ENCODE measurements at regions not wholly inside any gene's neighbourhood (a gene's known extent, or its start where the extent isn't known, plus 50 kb on each side); places are given as distances from the start of the nearest gene placed in this dataset.
"Not testable (repeated sequence)": the region's sequence is repeated elsewhere in the genome, so short reads cannot be mapped to it uniquely, and the experiment has no call there.

GRCh38 chr11:12585861-12586260 lies 88.4 kb upstream of the TEAD1 start:
- H3K9me3 Mint-ChIP-seq = no peaks in the 10 kb centered on the region
- H3K27me3 Mint-ChIP-seq = peaks cover 41% of the 10 kb centered on the region
- H3K4me1 Mint-ChIP-seq = no peaks in the 10 kb centered on the region
- ATAC-seq (replicated peaks; ENCODE audit: extremely low read depth, poor library complexity, severe bottlenecking) (no peak), DNase-seq (ENCODE audit: low spot score in 2 of 2) (no peak)
- no peak overlapping the region for H3K27ac Mint-ChIP-seq (ENCODE audit: low read depth)
- no peaks in the 10 kb centered on the region for H3K36me3 Mint-ChIP-seq (ENCODE audit: insufficient read depth)
- H3K4me3 Mint-ChIP-seq = no peak overlapping the region

- Mint-ChIP-seq H3K27ac (ENCODE audit: low read depth) (no peak overlapping the region), H3K27me3 (peaks cover 46% of the 10 kb centered on the region), H3K36me3 (ENCODE audit: insufficient read depth) (no peaks in the 10 kb centered on the region), H3K4me3 (no peak overlapping the region), H3K4me1 (no peaks in the 10 kb centered on the region), H3K9me3 (no peaks in the 10 kb centered on the region)
- DNase-seq (ENCODE audit: low spot score in 2 of 2) = no peak
- no peak for ATAC-seq (replicated peaks; ENCODE audit: extremely low read depth, poor library complexity, severe bottlenecking)
Measured at GRCh38 chr11:12587333-12587991, 86.8 kb upstream of the TEAD1 start.

DNA sequence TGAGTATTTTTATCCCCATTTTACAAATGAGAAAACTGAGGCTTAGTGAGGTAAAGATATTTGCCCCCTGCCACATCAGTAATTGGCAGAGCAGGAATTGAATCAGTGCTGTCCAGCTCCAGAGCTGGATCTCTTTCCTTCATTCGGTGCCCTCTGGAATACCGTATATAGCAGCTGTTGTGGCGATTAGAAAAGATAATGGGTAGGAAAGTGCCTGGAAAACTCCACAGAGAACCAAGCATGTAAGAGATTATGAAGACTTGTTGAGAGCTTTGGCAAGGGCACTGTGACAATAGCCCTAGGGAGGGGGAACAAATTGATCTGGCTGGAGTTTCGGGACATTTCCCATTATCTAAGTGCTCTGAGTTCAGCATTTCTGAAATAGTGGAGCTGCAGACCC lies 82.5 kb upstream of the TEAD1 start:
- Mint-ChIP-seq H3K27ac (ENCODE audit: low read depth) (no peak overlapping the region), H3K4me3 (no peak overlapping the region), H3K36me3 (ENCODE audit: insufficient read depth) (no peaks in the 10 kb centered on the region)

DNA sequence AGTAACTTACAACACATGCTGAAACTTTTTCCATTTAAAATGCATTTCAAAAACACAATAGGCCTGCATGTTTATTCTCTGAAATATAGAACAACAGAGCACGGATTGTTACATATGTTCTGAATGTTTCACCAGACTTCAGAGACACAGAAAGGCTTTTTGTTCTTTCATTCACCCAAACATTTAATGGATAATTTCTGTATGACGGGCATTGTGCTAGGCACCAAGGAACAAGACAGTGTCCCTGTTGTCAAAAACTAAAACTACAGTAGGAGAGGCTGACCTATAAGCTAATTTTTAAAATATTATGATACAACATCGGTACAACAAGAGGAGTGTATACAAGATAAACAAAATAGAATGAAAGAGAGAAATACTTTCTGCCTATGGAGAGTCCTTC lies 81.9 kb upstream of the TEAD1 start:
- no peaks in the 10 kb centered on the region for H3K9me3 Mint-ChIP-seq
- H3K4me1 Mint-ChIP-seq = no peaks in the 10 kb centered on the region
- DNase-seq (ENCODE audit: low spot score in 2 of 2) = no peak
- peaks cover 44% of the 10 kb centered on the region for H3K27me3 Mint-ChIP-seq
- no peak overlapping the region for H3K4me3 Mint-ChIP-seq
- no peak for ATAC-seq (replicated peaks; ENCODE audit: extremely low read depth, poor library complexity, severe bottlenecking)
- no peaks in the 10 kb centered on the region for H3K36me3 Mint-ChIP-seq (ENCODE audit: insufficient read depth)
- no peak overlapping the region for H3K27ac Mint-ChIP-seq (ENCODE audit: low read depth)

More for the DNA sequence above, 82.5 kb upstream of the TEAD1 start:
- ATAC-seq (replicated peaks; ENCODE audit: extremely low read depth, poor library complexity, severe bottlenecking) = no peak
- Mint-ChIP-seq H3K4me1 (no peaks in the 10 kb centered on the region), H3K27me3 (peaks cover 44% of the 10 kb centered on the region), H3K9me3 (no peaks in the 10 kb centered on the region)
- no peak for DNase-seq (ENCODE audit: low spot score in 2 of 2)

- not testable (repeated sequence) for H3K4me1 Mint-ChIP-seq; H3K9me3 Mint-ChIP-seq; DNase-seq (ENCODE audit: low spot score in 2 of 2); H3K4me3 Mint-ChIP-seq; H3K36me3 Mint-ChIP-seq (ENCODE audit: insufficient read depth); ATAC-seq (replicated peaks; ENCODE audit: extremely low read depth, poor library complexity, severe bottlenecking); H3K27ac Mint-ChIP-seq (ENCODE audit: low read depth)
- peaks cover 39% of the 10 kb centered on the region for H3K27me3 Mint-ChIP-seq
Measured at GRCh38 chr11:12595089-12595847, 79.0 kb upstream of the TEAD1 start.

DNA sequence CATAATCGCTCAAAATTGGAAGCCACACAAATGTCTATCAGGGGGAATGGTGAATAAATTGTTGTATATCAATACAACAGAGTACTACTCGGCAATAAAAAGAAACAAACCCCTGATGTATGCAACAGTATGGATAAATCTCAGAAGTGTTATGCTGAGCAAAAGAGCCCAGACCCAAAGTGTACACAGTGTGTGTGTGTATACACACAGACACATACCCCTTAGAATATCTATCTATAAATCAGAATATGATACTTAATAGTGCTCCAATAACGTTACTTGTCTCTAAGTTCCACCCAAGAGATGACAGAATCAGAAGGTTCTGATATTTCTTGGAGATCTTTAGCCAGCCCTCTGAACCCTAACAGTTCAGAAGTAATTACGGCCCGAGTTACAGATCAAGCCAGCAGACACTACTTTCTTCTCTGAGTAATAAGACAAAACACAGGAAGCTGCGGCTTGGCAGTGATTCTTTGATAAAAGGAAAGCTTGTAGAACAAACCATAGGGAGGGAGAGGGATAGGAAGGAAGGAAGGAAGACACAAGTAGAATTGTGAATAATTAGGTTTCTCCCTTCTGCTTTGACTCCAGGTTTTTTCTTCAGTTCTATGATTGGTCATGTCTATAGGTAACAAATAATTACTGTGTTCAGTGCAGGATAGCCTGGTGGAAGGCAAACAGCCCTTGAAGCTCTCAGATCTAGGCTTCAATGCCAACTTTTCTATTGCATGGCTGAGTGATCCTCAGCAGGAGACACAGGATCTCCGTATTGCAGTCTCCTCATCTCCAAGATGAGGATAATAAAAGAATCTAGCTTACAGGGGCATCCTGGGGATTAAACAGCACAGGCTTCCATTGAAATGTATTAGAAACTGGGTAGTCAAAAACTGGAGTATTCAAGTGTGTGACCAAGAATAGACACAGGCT lies 75.6 kb upstream of the TEAD1 start:
- Mint-ChIP-seq H3K4me1 (peaks cover 7% of the 10 kb centered on the region), H3K27ac (ENCODE audit: low read depth) (no peak overlapping the region), H3K36me3 (ENCODE audit: insufficient read depth) (no peaks in the 10 kb centered on the region), H3K4me3 (no peak overlapping the region), H3K27me3 (peaks cover 41% of the 10 kb centered on the region), H3K9me3 (no peaks in the 10 kb centered on the region)
- no peak for ATAC-seq (replicated peaks; ENCODE audit: extremely low read depth, poor library complexity, severe bottlenecking)
- no peak for DNase-seq (ENCODE audit: low spot score in 2 of 2)

DNA sequence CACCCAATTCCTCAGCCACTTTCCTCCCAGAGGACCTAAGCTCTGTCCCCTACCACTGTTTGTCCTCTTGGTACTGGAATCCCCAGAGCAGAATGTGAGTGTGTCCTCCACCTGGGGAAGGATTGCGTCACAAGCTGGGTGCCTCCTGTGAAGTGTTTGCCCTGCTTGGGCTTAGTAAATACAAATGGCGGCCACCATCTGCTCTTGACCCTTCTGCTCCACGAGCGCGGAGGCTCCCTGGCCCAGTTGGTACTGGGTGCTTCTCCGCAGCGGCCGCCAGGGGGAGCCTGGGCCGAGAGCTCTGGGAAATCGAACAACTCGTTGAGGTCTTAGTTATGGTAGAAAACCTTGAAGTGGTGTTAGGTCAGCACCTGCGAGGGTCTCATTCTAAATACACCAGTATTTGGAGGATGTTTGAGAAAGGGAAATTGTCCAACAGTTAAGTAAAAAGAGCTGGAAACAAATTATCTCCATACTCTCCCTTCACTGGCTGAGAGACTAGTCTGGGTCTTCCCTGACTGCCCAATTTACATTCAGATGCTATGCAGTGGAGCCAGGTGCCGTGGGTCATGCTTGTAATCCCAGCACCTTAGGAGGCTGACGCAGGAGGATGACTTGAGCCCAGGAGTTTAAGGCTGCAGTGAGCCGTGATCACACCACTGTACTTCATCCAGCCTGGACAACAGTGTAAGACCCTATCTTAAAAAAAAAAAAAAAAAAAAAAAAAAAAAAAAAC lies 74.6 kb upstream of the TEAD1 start:
- Mint-ChIP-seq H3K36me3 (ENCODE audit: insufficient read depth) (no peaks in the 10 kb centered on the region), H3K4me1 (peaks cover 7% of the 10 kb centered on the region), H3K4me3 (no peak overlapping the region), H3K9me3 (no peaks in the 10 kb centered on the region), H3K27ac (ENCODE audit: low read depth) (no peak overlapping the region), H3K27me3 (peaks cover 45% of the 10 kb centered on the region)
- DNase-seq (ENCODE audit: low spot score in 2 of 2) = no peak
- ATAC-seq (replicated peaks; ENCODE audit: extremely low read depth, poor library complexity, severe bottlenecking) = no peak

DNA sequence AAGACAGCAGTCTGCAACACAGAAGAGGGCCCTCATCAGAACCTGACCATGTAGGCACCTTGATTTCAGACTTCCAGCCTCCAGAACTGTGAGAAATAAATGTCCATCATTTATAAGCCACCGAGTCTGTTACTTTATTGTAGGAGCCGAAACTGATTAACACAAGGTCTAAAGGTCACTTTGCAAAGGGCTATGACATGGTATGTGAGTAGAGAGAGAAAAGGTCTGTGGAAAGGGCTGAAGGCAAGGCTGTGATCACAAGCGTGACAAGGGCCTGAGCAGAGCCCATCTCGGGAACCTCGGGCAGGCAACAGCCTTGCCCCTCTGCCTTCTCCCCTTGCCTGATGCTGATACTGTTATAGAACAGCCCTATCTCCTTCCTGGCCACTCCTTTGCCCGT lies 73.4 kb upstream of the TEAD1 start:
- ATAC-seq (replicated peaks; ENCODE audit: extremely low read depth, poor library complexity, severe bottlenecking) (no peak), DNase-seq (ENCODE audit: low spot score in 2 of 2) (no peak)
- H3K4me3 Mint-ChIP-seq = no peak overlapping the region
- H3K4me1 Mint-ChIP-seq = peaks cover 7% of the 10 kb centered on the region
- H3K27me3 Mint-ChIP-seq = peaks cover 54% of the 10 kb centered on the region
- no peak overlapping the region for H3K27ac Mint-ChIP-seq (ENCODE audit: low read depth)
- H3K9me3 Mint-ChIP-seq = no peaks in the 10 kb centered on the region
- no peaks in the 10 kb centered on the region for H3K36me3 Mint-ChIP-seq (ENCODE audit: insufficient read depth)

DNA sequence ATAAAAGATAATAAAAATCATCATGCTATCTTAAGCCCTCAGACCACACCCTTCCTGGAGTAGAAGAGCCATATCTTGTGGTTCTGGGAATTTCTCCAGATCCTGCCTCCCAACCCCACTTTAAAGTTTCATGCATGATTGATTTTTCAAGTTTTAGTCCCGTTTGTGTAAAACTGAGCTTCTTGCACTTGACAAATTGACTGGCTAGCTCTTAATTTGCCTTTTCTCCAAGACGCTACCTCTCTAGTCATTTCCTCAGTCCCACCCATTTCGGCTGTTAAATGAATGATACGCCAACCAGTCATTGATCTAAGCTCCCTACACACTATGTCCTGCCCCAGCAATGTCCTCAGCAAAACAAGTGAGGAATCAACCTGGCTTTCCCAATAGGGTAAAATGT lies 71.8 kb upstream of the TEAD1 start:
- ATAC-seq (replicated peaks; ENCODE audit: extremely low read depth, poor library complexity, severe bottlenecking) = no peak
- Mint-ChIP-seq H3K4me3 (no peak overlapping the region), H3K36me3 (ENCODE audit: insufficient read depth) (no peaks in the 10 kb centered on the region), H3K4me1 (peaks cover 7% of the 10 kb centered on the region), H3K27ac (ENCODE audit: low read depth) (no peak overlapping the region), H3K27me3 (peaks cover 62% of the 10 kb centered on the region), H3K9me3 (no peaks in the 10 kb centered on the region)
- no peak for DNase-seq (ENCODE audit: low spot score in 2 of 2)

DNA sequence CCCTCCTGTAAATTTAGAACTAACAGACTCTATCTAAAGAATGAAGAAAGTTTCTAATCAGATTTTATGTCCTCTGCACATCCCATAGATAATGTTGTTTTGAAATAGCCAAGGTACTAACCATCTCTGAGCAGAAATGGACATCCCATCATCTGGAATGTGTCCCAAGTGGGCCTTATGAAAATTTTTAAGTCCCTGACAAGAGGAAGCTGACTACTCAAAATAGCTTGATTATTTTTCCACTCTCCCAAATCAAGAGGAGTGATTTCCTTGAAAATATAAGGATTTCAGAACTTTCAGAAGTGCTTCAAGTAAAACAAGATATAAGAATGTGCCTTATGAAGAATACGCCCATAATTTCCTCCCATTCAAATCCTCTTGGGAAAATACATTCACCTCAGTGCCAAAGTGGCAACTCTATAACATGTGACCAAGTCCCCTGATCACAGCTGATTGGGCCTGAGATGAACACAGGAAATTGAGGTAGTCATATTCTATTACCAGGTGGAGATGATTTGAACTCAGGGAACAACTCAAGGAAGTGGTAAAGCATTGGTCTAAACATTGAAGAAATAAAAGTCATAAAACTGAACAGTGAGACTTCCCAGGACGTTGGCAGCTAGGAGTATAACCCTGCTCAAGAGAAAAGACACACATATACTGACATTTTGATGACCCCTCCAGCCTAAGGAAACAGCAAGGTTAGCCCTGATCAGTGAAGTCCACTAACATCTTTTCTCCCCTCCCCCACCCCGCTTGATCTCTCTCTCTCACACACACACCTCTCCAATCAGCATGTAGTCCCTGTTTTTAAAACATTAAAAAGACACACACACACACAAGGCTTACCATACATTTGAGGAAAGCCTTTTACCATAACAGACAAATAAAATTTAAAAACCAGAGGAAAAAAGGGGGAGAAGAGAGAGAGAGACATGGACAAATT lies 70.8 kb upstream of the TEAD1 start:
- ATAC-seq (replicated peaks; ENCODE audit: extremely low read depth, poor library complexity, severe bottlenecking) (no peak), DNase-seq (ENCODE audit: low spot score in 2 of 2) (no peak)
- Mint-ChIP-seq H3K4me3 (no peak overlapping the region), H3K27me3 (peaks cover 62% of the 10 kb centered on the region), H3K27ac (ENCODE audit: low read depth) (no peak overlapping the region), H3K36me3 (ENCODE audit: insufficient read depth) (no peaks in the 10 kb centered on the region), H3K4me1 (peaks cover 6% of the 10 kb centered on the region), H3K9me3 (peaks cover 3% of the 10 kb centered on the region)

DNA sequence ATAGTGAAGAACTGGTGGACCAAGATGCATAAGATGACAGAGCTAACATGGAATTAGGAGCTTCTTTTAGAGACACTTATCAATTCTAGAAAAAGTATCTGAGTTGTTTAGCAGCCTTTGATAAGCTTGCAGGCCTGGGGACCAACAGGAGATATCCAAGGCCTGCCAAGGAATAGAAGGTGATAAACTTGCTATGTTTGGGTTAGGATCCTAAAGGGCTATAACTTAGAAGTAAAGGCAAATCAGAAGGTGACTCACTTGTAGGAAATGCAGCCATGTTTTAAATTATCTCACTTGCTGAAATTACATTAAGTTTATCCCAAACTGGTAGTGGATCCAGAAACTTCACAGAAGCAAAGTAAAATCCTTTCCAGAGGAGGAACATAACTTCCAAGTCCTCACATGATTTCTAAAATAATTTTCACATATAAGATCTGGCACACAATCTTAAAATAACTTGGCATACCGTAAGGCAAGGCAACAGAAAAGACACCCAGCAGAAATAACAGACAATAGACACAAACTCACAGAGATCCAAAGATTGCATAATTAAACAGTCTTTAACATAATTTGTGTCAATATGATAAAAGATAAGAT lies 69.6 kb upstream of the TEAD1 start:
- Mint-ChIP-seq H3K36me3 (ENCODE audit: insufficient read depth) (no peaks in the 10 kb centered on the region), H3K4me1 (no peaks in the 10 kb centered on the region), H3K27ac (ENCODE audit: low read depth) (no peak overlapping the region), H3K27me3 (peaks cover 62% of the 10 kb centered on the region), H3K4me3 (no peak overlapping the region), H3K9me3 (peaks cover 3% of the 10 kb centered on the region)
- DNase-seq (ENCODE audit: low spot score in 2 of 2) (no peak), ATAC-seq (replicated peaks; ENCODE audit: extremely low read depth, poor library complexity, severe bottlenecking) (no peak)

Measured in central memory CD8-positive, alpha-beta T cell (primary cell).